IPS-20b (cell line): ENCODE measurements at regions not wholly inside any gene's neighbourhood (a gene's known extent, or its start where the extent isn't known, plus 50 kb on each side); places are given as distances from the start of the nearest gene placed in this dataset.

ENCODE experiments used
- H3K27ac ChIP-seq: one replicate; pipeline ENCODE4 v1.5.1; 2013; ENCODE audit warnings: low read length
- H3K27me3 ChIP-seq: 2 replicates; pipeline ENCODE4 v1.6.1; 2013; ENCODE audit warnings: mild to moderate bottlenecking, low read length, inconsistent platforms; ENCODE audit not compliant: insufficient read depth
- H3K36me3 ChIP-seq: 2 replicates; pipeline ENCODE4 v1.6.1; 2013; ENCODE audit warnings: low read depth, mild to moderate bottlenecking, inconsistent platforms, low read length, moderate library complexity; ENCODE audit not compliant: insufficient read depth
- H3K4me1 ChIP-seq: 2 replicates; pipeline ENCODE4 v1.6.1; 2013; ENCODE audit warnings: mild to moderate bottlenecking, control low read depth, inconsistent platforms, low read length, moderate library complexity; ENCODE audit not compliant: insufficient read depth
- H3K4me3 ChIP-seq: 2 replicates; pipeline ENCODE4 v1.5.1; 2013; ENCODE audit warnings: mild to moderate bottlenecking, low read length, inconsistent platforms
- H3K9ac ChIP-seq: 2 replicates; pipeline ENCODE4 v1.6.1; 2013; ENCODE audit warnings: low read depth, mild to moderate bottlenecking, inconsistent platforms, low read length, moderate library complexity
- H3K9me3 ChIP-seq: 2 replicates; pipeline ENCODE4 v1.6.1; 2013; ENCODE audit warnings: mild to moderate bottlenecking, low read depth, low read length, inconsistent platforms; ENCODE audit not compliant: insufficient read depth

- Histone ChIP-seq H3K9me3 (no peaks in the 10 kb centered on the region), H3K9ac (no peak overlapping the region), H3K27ac (no peak overlapping the region), H3K4me1 (no peaks in the 10 kb centered on the region), H3K27me3 (no peaks in the 10 kb centered on the region), H3K4me3 (no peak overlapping the region), H3K36me3 (no peaks in the 10 kb centered on the region)
These were observed 428.3 kb upstream of the ATP11B start for GRCh38 chr3:182364723-182365650.

GRCh38 chr3:182366746-182367145 lies 426.6 kb upstream of the ATP11B start:
- Histone ChIP-seq H3K36me3 (no peaks in the 10 kb centered on the region), H3K27ac (no peak overlapping the region), H3K4me3 (no peak overlapping the region), H3K9me3 (no peaks in the 10 kb centered on the region), H3K4me1 (no peaks in the 10 kb centered on the region), H3K9ac (no peak overlapping the region), H3K27me3 (no peaks in the 10 kb centered on the region)

GRCh38 chr3:182369861-182370260 lies 423.4 kb upstream of the ATP11B start:
- H3K27ac ChIP-seq: no peak overlapping the region
- H3K9ac ChIP-seq: no peak overlapping the region
- no peaks in the 10 kb centered on the region for H3K36me3 ChIP-seq
- H3K4me1 ChIP-seq: no peaks in the 10 kb centered on the region
- no peaks in the 10 kb centered on the region for H3K9me3 ChIP-seq
- no peaks in the 10 kb centered on the region for H3K27me3 ChIP-seq
- H3K4me3 ChIP-seq: no peak overlapping the region

GRCh38 chr3:182370949-182371348 lies 422.4 kb upstream of the ATP11B start:
- Histone ChIP-seq H3K9ac (no peak overlapping the region), H3K4me3 (no peak overlapping the region), H3K27ac (no peak overlapping the region), H3K36me3 (no peaks in the 10 kb centered on the region), H3K27me3 (no peaks in the 10 kb centered on the region), H3K4me1 (no peaks in the 10 kb centered on the region), H3K9me3 (no peaks in the 10 kb centered on the region)

GRCh38 chr3:182375916-182376315 lies 417.4 kb upstream of the ATP11B start:
- H3K27me3 ChIP-seq: no peaks in the 10 kb centered on the region
- H3K9ac ChIP-seq: no peak overlapping the region
- 0 out of 2 replicates have a peak, but pooled peaks cover 6% of the 10 kb centered on the region for H3K4me1 ChIP-seq
- H3K36me3 ChIP-seq: no peaks in the 10 kb centered on the region
- no peak overlapping the region for H3K27ac ChIP-seq
- H3K4me3 ChIP-seq: no peak overlapping the region
- H3K9me3 ChIP-seq: no peaks in the 10 kb centered on the region

- no peaks in the 10 kb centered on the region for H3K36me3 ChIP-seq
- no peak overlapping the region for H3K9ac ChIP-seq
- no peak overlapping the region for H3K4me3 ChIP-seq
- peaks cover 27% of the 10 kb centered on the region; the same call in 1 of the 2 replicates for H3K27me3 ChIP-seq
- no peaks in the 10 kb centered on the region for H3K9me3 ChIP-seq
- H3K27ac ChIP-seq: no peak overlapping the region
- H3K4me1 ChIP-seq: peaks cover 11% of the 10 kb centered on the region; the same call in 1 of the 2 replicates
These were observed 411.0 kb upstream of the ATP11B start for GRCh38 chr3:182382112-182382857.

- Histone ChIP-seq H3K27ac (no peak overlapping the region), H3K4me1 (peaks cover 11% of the 10 kb centered on the region; the same call in 1 of the 2 replicates), H3K9me3 (no peaks in the 10 kb centered on the region), H3K9ac (no peak overlapping the region), H3K27me3 (peaks cover 28% of the 10 kb centered on the region; the same call in 1 of the 2 replicates), H3K36me3 (no peaks in the 10 kb centered on the region), H3K4me3 (no peak overlapping the region)
These were observed 409.1 kb upstream of the ATP11B start for GRCh38 chr3:182384221-182384620.

GRCh38 chr3:182385356-182385755 lies 407.9 kb upstream of the ATP11B start:
- H3K36me3 ChIP-seq: no peaks in the 10 kb centered on the region
- H3K4me1 ChIP-seq: peaks cover 11% of the 10 kb centered on the region; the same call in 1 of the 2 replicates
- no peak overlapping the region for H3K27ac ChIP-seq
- peaks cover 28% of the 10 kb centered on the region; the same call in 1 of the 2 replicates for H3K27me3 ChIP-seq
- H3K9ac ChIP-seq: no peak overlapping the region
- no peak overlapping the region for H3K4me3 ChIP-seq
- no peaks in the 10 kb centered on the region for H3K9me3 ChIP-seq

- H3K4me1 ChIP-seq: peaks cover 14% of the 10 kb centered on the region; the same call in 1 of the 2 replicates
- no peaks in the 10 kb centered on the region for H3K9me3 ChIP-seq
- H3K4me3 ChIP-seq: no peak overlapping the region
- H3K36me3 ChIP-seq: no peaks in the 10 kb centered on the region
- no peak overlapping the region for H3K9ac ChIP-seq
- H3K27ac ChIP-seq: no peak overlapping the region
- peaks cover 25% of the 10 kb centered on the region; the same call in 1 of the 2 replicates for H3K27me3 ChIP-seq
These were observed 404.8 kb upstream of the ATP11B start for GRCh38 chr3:182388506-182388905.

GRCh38 chr3:182389071-182389815 lies 404.1 kb upstream of the ATP11B start:
- no peak overlapping the region for H3K9ac ChIP-seq
- H3K27ac ChIP-seq: no peak overlapping the region
- H3K9me3 ChIP-seq: no peaks in the 10 kb centered on the region
- peaks cover 18% of the 10 kb centered on the region; the same call in 1 of the 2 replicates for H3K27me3 ChIP-seq
- no peaks in the 10 kb centered on the region for H3K36me3 ChIP-seq
- H3K4me1 ChIP-seq: peaks cover 11% of the 10 kb centered on the region; the same call in 1 of the 2 replicates
- no peak overlapping the region for H3K4me3 ChIP-seq

- Histone ChIP-seq H3K27ac (no peak overlapping the region), H3K9ac (no peak overlapping the region), H3K9me3 (no peaks in the 10 kb centered on the region), H3K27me3 (peaks cover 15% of the 10 kb centered on the region; the same call in 1 of the 2 replicates), H3K4me3 (no peak overlapping the region), H3K4me1 (peaks cover 6% of the 10 kb centered on the region; the same call in 1 of the 2 replicates), H3K36me3 (no peaks in the 10 kb centered on the region)
These were observed 402.9 kb upstream of the ATP11B start for GRCh38 chr3:182390421-182390820.
